Breast epithelium (tissue), 4 donors: ENCODE measurements at regions not wholly inside any gene's neighbourhood (a gene's known extent, or its start where the extent isn't known, plus 50 kb on each side); places are given as distances from the start of the nearest gene placed in this dataset.
A peak's percentile ranks its signal among the peaks of the same experiment; 100 is the strongest.

Experiments
- DNase-seq, 2 donors: peaks; one replicate each; pipeline ENCODE4 v3.0.0-alpha.2; 2019; ENCODE audit warnings: low spot score in 2 of 2
- H3K27ac ChIP-seq, 2 donors: fragments of 200-600 bp; sonication (generic) in 1 of 2; one replicate each; pipeline ENCODE4 v1.5.1; 2016 to 2019; ENCODE audit warnings: mild to moderate bottlenecking in 1 of 2
- H3K27me3 ChIP-seq, 2 donors: fragments of 200-600 bp; sonication (generic) in 1 of 2; one replicate each; pipeline versions ENCODE4 v1.5.1 to v1.6.0; 2017 to 2019; ENCODE audit warnings: control low read depth in 1 of 2, mild to moderate bottlenecking in 1 of 2
- H3K36me3 ChIP-seq: fragments of 200-600 bp; one replicate; pipeline ENCODE4 v1.5.1; 2019
- H3K4me1 ChIP-seq, 2 donors: fragments of 200-600 bp; sonication (generic); one replicate each; pipeline ENCODE4 v1.5.1; 2016 to 2019; ENCODE audit warnings: control low read depth in 1 of 2
- H3K4me3 ChIP-seq, 3 donors: fragments of 200-600 bp; sonication (generic); 1 replicate in 2 of 3; 2 replicates in 1 of 3; pipeline ENCODE4 v1.5.1; 2016 to 2019; ENCODE audit warnings: mild to moderate bottlenecking in 3 of 3, moderate library complexity in 2 of 3
- H3K9me3 ChIP-seq, 2 donors: fragments of 200-600 bp; sonication (generic) in 1 of 2; one replicate each; pipeline ENCODE4 v1.5.1; 2016 to 2019; ENCODE audit warnings: control low read depth in 1 of 2
- CTCF ChIP-seq, 3 donors: fragments of 450-650 bp; IDR thresholded peaks; one replicate each; pipeline ENCODE4 v1.5.1; 2016 to 2017; ENCODE audit warnings: antibody characterized with exemption in 3 of 3, mild to moderate bottlenecking in 3 of 3, moderate library complexity in 3 of 3
- POLR2A ChIP-seq: fragments of 450-650 bp; IDR thresholded peaks from one replicate; pipeline ENCODE4 v1.6.1; 2016; ENCODE audit warnings: antibody characterized with exemption, mild to moderate bottlenecking, moderate library complexity
- POLR2AphosphoS5 ChIP-seq, 3 donors: sonication (generic); formaldehyde crosslinking; IDR thresholded peaks; one replicate each; pipeline ENCODE4 v1.6.1; 2017; ENCODE audit warnings: antibody characterized with exemption in 3 of 3
- intact Hi-C: fragments of 100-400 bp; cut with DNase I; formaldehyde crosslinking; loops from one replicate; pipeline ENCODE4 v1.15.1; 2023; ENCODE audit warnings: low total_unique reads

GRCh38 chr9:129280236-129280622 is 102.2 kb upstream of the IER5L start:
- no peak overlapping the region for H3K27ac ChIP-seq
- H3K4me1 ChIP-seq, result no peaks in the 10 kb centered on the region
- TF ChIP-seq POLR2AphosphoS5 (IDR thresholded peaks at IDR 0.05) (no peak), CTCF (IDR thresholded peaks at IDR 0.05) (no peak), POLR2A (no peak)
- peak; percentile 7 to 31 for DNase-seq
- intact Hi-C loops, result no loop called here
- H3K4me3 ChIP-seq, result no peak overlapping the region
- no peaks in the 10 kb centered on the region for H3K27me3 ChIP-seq
- H3K36me3 ChIP-seq, result no peaks in the 10 kb centered on the region
- H3K9me3 ChIP-seq, result no peaks in the 10 kb centered on the region

- Histone ChIP-seq H3K36me3 (no peaks in the 10 kb centered on the region), H3K27ac (peak overlapping the region in 1 of 2 donors; percentile 0), H3K27me3 (no peaks in the 10 kb centered on the region), H3K4me3 (peak overlapping the region in 2 of 3 donors; percentile 34 to 35), H3K4me1 (no peaks in the 10 kb centered on the region), H3K9me3 (no peaks in the 10 kb centered on the region)
- intact Hi-C loops, result no loop called here
- TF ChIP-seq POLR2A, result no peak
- TF ChIP-seq CTCF (IDR thresholded peaks at IDR 0.05), result no peak
- peak; percentile 60 to 72 for DNase-seq
Measured at GRCh38 chr9:129278391-129279237, 100.6 kb upstream of the IER5L start.

- TF ChIP-seq POLR2A, result no peak
- TF ChIP-seq POLR2AphosphoS5 (IDR thresholded peaks at IDR 0.05), result no peak
- TF ChIP-seq CTCF (IDR thresholded peaks at IDR 0.05), result no peak
- no peaks in the 10 kb centered on the region for H3K36me3 ChIP-seq
- no peaks in the 10 kb centered on the region for H3K4me1 ChIP-seq
- no peak overlapping the region for H3K4me3 ChIP-seq
- H3K27ac ChIP-seq, result no peak overlapping the region
- DNase-seq, result peak; percentile 16 to 45
- no peaks in the 10 kb centered on the region for H3K27me3 ChIP-seq
- intact Hi-C loops, result no loop called here
- no peaks in the 10 kb centered on the region for H3K9me3 ChIP-seq
Measured at GRCh38 chr9:129276486-129277230, 98.6 kb upstream of the IER5L start.

GRCh38 chr9:129275626-129276247 is 97.7 kb upstream of the IER5L start:
- H3K27ac ChIP-seq, result no peak overlapping the region
- peak; percentile 53 to 66 for DNase-seq
- H3K36me3 ChIP-seq, result no peaks in the 10 kb centered on the region
- no peak overlapping the region for H3K4me3 ChIP-seq
- intact Hi-C loops, result no loop called here
- TF ChIP-seq CTCF (IDR thresholded peaks at IDR 0.05) (no peak), POLR2A (no peak), POLR2AphosphoS5 (IDR thresholded peaks at IDR 0.05) (no peak)
- H3K27me3 ChIP-seq, result no peaks in the 10 kb centered on the region
- H3K9me3 ChIP-seq, result no peaks in the 10 kb centered on the region
- no peaks in the 10 kb centered on the region for H3K4me1 ChIP-seq
